MV-4-11 (cell line): ENCODE measurements at regions not wholly inside any gene's neighbourhood (a gene's known extent, or its start where the extent isn't known, plus 50 kb on each side); places are given as distances from the start of the nearest gene placed in this dataset.
A peak's percentile ranks its signal among the peaks of the same experiment; 100 is the strongest.
"Not testable (repeated sequence)": the region's sequence is repeated elsewhere in the genome, so short reads cannot be mapped to it uniquely, and the experiment has no call there.

ENCODE experiments used
- DNase-seq: peaks from one replicate; lab custom pipeline; 2025; lab: John Stamatoyannopoulos, UW

DNA sequence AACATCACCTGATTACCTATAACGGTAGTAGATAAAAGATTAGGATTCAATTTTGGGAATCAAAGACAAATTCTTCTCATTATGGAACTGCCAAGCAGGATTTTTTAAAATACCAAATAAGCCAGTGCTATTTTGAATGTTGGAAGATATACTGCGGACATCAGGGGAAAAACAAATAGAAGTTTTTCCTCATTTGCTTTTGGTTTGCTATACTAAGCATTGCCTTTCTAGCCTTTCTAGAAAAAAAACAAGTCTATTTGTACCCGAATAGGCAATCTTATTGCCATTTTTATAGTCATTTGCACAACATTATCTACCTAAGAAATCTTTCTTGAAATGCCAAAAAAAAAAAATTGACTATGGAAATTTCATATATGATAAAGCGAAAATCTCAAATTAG, 379.5 kb downstream of the CDH10 start:
- no peak for DNase-seq

DNA sequence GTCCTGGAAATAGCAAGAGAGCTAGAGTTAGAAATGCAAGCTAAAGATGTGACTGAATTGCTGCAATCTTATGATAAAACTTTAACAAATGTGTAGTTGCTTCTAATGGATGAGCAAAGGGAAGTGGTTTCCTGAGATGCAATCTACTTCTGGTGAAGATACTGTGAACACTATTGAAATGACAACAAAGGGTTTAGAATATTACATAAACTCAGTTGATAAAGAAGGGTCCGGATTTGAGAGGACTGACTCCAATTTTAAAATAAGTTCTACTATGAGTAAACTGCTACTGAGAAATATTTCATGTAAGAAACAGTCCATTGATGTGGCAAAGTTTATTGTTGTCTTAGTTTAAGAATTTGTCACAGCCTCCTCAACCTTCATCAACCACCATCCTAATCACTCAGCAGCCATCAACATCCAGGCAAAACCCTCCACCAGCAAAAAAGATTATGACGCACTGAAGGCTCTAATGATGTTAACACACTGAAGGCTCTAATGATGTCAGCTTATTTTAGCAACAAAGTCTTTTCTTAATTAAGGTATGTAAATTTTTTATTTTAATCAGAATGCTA, 376.2 kb downstream of the CDH10 start:
- DNase-seq = peak; percentile 12

DNA sequence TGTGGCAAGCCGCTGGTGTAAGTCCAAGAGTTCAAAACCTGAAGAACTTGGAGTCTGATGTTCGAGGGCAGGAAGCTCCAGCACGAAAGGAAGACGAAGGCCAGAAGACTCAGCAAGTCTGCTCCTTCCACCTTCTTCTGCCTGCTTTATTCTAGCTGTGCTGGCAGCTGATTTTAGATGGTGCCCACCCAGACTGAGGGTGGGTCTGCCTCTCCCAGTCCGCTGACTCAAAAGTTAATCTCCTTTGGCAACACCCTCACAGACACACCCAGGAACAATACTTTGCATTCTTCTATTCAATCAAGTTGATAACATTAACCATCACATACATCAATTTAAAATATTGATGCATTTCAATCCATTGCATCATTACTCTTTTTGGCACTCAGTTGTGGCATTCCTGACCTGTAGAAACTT, 373.1 kb downstream of the CDH10 start:
- DNase-seq = not testable (repeated sequence)

GRCh38 chr5:24272741-24273140, 372.0 kb downstream of the CDH10 start:
- DNase-seq = no peak

DNA sequence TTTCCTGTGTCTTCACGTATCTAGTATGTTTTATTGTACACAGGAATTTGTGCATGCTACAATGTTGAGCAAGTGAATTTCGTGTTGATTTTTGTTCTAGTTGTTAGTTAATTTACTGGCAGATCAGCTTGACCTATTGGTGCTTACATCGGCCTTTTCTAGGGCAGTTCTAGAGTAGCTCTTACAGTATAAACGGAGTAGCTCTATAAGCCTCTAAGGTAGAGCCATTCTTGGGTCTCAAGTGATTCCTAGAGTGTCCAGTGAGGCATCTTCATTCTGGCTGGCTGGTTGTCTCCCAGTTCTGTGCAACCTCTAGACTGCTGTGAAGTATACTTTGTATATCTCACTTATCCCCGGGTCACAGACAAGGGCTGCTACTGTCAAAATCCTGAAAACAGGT, 364.6 kb downstream of the CDH10 start:
- DNase-seq = no peak

- no peak for DNase-seq
These were observed 363.0 kb downstream of the CDH10 start for GRCh38 chr5:24281818-24282217.

GRCh38 chr5:24289582-24290335, 355.0 kb downstream of the CDH10 start:
- no peak for DNase-seq

DNA sequence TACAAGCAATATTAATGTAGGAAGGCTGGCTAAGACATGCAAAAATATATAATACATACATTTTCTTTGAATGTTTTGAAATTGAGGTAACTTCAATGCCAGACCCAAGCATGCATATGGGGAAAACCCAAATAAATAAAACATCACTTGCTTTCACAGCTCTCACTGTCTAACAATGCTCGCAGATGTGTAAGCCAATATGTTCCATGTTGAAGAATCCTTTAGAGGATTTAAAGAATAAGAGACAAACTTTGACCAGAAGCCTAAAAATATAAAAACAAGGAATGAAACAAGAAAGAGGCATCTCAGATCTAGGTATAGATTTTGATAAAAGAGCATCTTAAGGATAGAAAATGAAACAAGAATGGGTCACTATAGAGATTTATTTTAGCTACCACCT, 354.2 kb downstream of the CDH10 start:
- no peak for DNase-seq

DNA sequence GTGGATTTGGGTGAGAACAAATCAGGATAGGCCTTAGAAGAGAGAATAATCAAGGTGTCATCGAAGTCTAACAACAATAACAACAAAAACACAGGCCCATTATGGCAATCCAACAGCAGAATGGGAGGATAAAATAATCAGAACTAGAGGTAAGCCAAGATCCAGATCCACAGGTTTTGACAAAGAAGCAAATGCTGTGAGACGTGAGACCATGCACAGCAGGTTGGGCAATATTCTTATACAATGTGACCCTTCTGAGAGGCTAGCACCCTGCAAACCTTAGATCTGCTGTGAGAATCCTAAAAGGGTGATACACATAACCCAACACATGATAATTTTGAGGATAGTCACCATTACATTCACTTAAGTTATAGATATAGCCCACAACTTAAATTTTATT, 352.9 kb downstream of the CDH10 start:
- DNase-seq = no peak

GRCh38 chr5:24294333-24294732, 350.4 kb downstream of the CDH10 start:
- DNase-seq = no peak

DNA sequence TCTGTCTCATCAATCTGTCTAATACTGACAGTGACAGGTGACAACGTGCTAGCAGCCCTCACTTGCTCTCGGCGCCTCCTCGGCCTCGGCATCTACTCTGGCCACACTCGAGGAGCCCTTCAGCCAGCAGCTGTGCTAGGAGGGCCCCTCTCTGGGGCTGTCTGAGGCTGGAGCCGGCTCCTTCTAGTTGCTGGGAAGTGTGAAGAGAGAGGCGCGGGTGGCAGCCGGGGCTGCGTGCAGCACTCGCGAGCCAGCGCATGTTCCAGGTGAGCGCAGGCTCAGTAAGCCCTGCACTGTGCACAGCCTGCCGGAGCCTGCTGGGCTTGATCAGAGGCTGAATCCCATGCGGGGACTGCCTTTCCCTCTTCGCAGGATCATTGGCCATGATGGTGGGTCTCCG, 330.7 kb downstream of the CDH10 start:
- no peak for DNase-seq

GRCh38 chr5:24320643-24321042, 324.1 kb downstream of the CDH10 start:
- DNase-seq = no peak

GRCh38 chr5:24325306-24325832, 319.4 kb downstream of the CDH10 start:
- no peak for DNase-seq

- DNase-seq = no peak
These were observed 313.2 kb downstream of the CDH10 start for GRCh38 chr5:24331531-24331930.

DNA sequence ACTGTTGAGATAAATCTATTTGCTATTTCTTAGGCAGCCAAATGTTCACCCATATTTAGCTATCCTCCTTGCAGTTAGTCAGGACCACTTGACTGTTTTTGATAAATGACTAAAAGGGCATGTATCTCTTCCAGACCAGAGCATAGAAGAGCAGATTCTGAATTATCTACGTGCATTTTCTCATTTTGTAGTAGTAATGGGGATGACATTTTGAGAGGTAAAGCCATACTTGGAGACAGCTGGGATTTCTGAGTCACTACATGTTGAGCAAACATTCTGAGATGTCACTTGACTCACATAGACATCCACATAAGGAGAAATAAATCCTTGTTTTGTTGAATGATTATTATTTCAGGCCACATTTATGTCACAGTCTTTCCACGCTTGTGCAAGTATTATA, 297.6 kb downstream of the CDH10 start:
- DNase-seq = no peak

GRCh38 chr5:24351285-24351684, 293.5 kb downstream of the CDH10 start:
- DNase-seq = no peak

DNA sequence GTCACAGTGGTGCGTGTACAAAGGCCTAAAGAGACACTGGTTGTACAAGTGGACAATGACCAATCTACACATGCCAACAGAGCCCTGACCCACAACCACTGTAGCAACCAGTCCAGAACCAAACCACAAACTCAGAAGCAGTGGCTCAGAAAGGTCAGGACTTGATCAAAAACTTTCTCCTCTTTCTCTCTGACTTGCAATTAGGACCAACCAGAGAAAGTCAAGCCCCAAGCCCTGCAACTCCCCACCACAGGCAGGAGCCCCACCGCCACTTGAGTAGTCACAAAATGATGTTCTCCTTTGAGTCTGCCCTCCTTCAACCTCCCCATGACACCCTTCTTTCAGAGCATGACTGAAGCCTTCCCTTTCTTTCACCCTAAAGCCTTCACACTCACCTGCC, 291.8 kb downstream of the CDH10 start:
- DNase-seq = no peak

- DNase-seq = no peak
These were observed 291.2 kb downstream of the CDH10 start for GRCh38 chr5:24353611-24354010.

DNA sequence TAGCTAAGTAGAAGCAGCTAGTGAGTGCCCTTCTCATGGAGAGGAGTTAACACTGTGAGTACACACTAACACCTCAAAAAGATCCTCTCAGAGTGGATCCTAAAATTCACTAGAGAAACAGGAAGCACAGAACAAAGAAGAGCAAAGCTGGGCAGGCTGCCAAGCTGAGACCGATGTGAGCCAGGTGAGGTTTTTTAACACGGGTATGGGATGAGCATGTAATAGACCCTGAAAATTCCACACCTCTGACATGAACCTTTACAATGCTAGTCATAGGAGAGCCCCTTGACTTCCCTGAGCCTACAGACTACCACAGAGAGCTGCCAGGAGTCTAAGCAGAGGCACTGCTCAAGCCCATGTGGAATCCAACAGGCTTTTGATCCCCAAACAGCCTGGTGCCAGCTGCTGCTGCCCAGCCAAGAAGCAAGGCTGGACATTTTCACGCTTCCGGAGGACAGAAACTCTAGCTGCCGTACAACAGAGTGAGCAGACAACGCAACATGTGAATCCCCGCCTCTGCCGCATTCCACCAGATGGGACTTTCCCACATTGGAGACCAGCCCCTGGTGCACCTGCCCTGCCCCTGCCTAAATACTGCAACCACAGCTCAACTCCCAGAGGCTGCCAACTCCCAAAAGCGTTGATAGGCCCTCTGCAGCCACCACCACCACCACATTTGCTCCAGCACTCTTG, 280.8 kb downstream of the CDH10 start:
- DNase-seq = no peak

DNA sequence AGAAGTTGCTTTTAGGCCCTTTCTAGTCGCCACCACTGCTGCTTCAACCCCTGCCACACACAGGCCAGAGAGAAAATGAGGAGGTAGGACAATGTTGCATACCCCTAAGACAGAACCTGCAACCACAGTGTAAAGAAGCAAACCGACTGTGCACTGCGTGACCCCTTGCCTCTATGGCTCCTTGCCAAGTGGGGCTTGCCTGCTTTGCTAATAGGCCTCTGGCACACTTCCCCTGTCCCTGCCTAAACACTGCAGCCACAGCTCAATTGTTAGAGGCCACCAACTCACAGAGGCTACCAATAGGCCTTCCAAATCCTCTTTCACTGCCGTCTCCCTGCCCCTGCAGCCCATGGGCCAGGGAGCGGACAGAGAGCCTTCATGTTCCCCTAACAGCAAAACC, 280.1 kb downstream of the CDH10 start:
- no peak for DNase-seq

DNA sequence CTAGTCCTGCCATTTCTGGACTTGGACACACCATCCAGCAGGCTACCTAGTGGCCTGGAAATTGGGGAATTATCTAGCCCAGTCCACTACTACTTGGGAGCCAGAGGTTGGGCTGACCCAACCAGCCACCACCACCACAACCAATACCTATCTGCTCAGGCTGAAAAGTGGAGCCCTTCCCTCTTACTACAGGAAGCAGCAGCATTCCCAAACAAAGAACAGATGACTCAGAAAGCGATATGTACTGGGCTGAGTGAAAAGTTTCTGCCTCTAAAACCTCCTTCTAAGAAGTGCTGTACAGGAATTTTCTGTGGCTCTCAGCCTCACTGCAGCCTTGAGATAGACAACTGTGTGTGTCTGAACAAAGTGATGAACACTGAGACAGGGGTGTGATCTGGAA, 279.4 kb downstream of the CDH10 start:
- DNase-seq = no peak

DNA sequence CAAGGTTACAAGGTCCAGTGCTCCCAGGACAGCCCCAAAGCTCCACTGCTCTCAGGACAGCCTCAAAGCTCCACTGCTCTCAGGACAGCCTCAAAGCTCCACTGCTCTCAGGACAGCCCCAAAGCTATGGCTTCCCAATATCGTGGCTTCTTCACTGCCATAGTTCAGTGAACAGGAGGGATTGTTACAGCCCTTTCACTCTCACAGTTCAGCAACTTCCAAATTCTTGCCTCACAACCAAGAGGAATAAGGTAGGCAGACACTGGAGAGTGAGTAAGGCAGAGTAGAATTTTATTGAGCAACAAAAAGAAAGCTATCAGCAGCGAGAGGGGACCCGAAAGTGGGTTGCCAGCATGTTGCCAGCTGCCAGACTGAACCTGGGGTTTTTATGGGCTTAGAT, 277.6 kb downstream of the CDH10 start:
- DNase-seq = no peak

DNA sequence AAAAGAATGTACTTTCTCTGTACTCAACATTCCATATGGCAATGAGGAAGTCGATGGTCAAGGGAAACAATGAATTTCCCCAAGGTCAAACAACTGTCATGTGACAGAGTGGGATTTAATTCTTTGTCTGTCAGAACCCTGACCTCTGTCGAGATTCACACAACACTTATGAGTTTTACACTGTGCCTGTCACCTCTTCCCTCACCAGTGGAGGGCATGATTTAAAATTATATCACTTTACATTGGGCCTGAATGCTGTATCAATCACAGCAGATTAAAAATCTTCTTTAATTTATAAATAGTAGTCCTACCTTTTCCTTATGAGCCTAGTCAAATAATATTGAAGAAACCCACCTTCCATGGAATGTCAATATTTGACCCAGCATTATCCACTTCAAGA, 276.7 kb downstream of the CDH10 start:
- DNase-seq = no peak
